ENCODE measurements at regions not wholly inside any gene's neighbourhood (a gene's known extent, or its start where the extent isn't known, plus 50 kb on each side); places are given as distances from the start of the nearest gene placed in this dataset.
A peak's percentile ranks its signal among the peaks of the same experiment; 100 is the strongest.

- DNase-seq = no peak
Measured at GRCh38 chr12:127703026-127703425, 563.9 kb upstream of the TMEM132C start.

GRCh38 chr12:127711108-127711507 is 555.9 kb upstream of the TMEM132C start:
- DNase-seq = no peak

GRCh38 chr12:127712561-127712960 is 554.4 kb upstream of the TMEM132C start:
- DNase-seq = no peak

- DNase-seq = peak; percentile 10
Measured at GRCh38 chr12:127716166-127716565, 550.8 kb upstream of the TMEM132C start.

GRCh38 chr12:127717278-127717677 is 549.7 kb upstream of the TMEM132C start:
- no peak for DNase-seq

- no peak for DNase-seq
Measured at GRCh38 chr12:127720334-127720733, 546.6 kb upstream of the TMEM132C start.

GRCh38 chr12:127722611-127723010 is 544.4 kb upstream of the TMEM132C start:
- DNase-seq = no peak

GRCh38 chr12:127723251-127723650 is 543.7 kb upstream of the TMEM132C start:
- DNase-seq = no peak

GRCh38 chr12:127726671-127727315 is 540.2 kb upstream of the TMEM132C start:
- DNase-seq = no peak

- DNase-seq = no peak
Measured at GRCh38 chr12:127728285-127728684, 538.7 kb upstream of the TMEM132C start.

GRCh38 chr12:127728729-127729128 is 538.2 kb upstream of the TMEM132C start:
- DNase-seq = no peak

GRCh38 chr12:127729381-127729780 is 537.6 kb upstream of the TMEM132C start:
- DNase-seq = no peak

GRCh38 chr12:127731657-127732056 is 535.3 kb upstream of the TMEM132C start:
- no peak for DNase-seq

GRCh38 chr12:127742231-127742630 is 524.7 kb upstream of the TMEM132C start:
- DNase-seq = no peak

- no peak for DNase-seq
Measured at GRCh38 chr12:127745469-127746212, 521.3 kb upstream of the TMEM132C start.

- no peak for DNase-seq
Measured at GRCh38 chr12:127749416-127749815, 517.6 kb upstream of the TMEM132C start.

GRCh38 chr12:127750076-127750840 is 516.7 kb upstream of the TMEM132C start:
- no peak for DNase-seq

- no peak for DNase-seq
Measured at GRCh38 chr12:127752802-127753201, 514.2 kb upstream of the TMEM132C start.

- DNase-seq = no peak
Measured at GRCh38 chr12:127760357-127760756, 506.6 kb upstream of the TMEM132C start.

- DNase-seq = no peak
Measured at GRCh38 chr12:127760996-127761395, 506.0 kb upstream of the TMEM132C start.

- DNase-seq = no peak
Measured at GRCh38 chr12:127761880-127762279, 505.1 kb upstream of the TMEM132C start.

GRCh38 chr12:127767656-127768055 is 499.3 kb upstream of the TMEM132C start:
- DNase-seq = peak; percentile 61

- no peak for DNase-seq
Measured at GRCh38 chr12:127770118-127770517, 496.9 kb upstream of the TMEM132C start.

- DNase-seq = no peak
Measured at GRCh38 chr12:127771546-127771945, 495.4 kb upstream of the TMEM132C start.

All from NCI-H1105 (cell line).